ENCODE measurements at regions not wholly inside any gene's neighbourhood (a gene's known extent, or its start where the extent isn't known, plus 50 kb on each side); places are given as distances from the start of the nearest gene placed in this dataset.

GRCh38 chr10:24041834-24042233, 167.1 kb upstream of the KIAA1217 start:
- DNase-seq = no peak

- no peak for DNase-seq
Observed at GRCh38 chr10:24042884-24043283, 166.1 kb upstream of the KIAA1217 start.

- no peak for DNase-seq
Observed at GRCh38 chr10:24046060-24046459, 162.9 kb upstream of the KIAA1217 start.

GRCh38 chr10:24047176-24047575, 161.8 kb upstream of the KIAA1217 start:
- DNase-seq = no peak

- no peak for DNase-seq
Observed at GRCh38 chr10:24054421-24054820, 154.5 kb upstream of the KIAA1217 start.

GRCh38 chr10:24080207-24080606, 128.7 kb upstream of the KIAA1217 start:
- DNase-seq = no peak

GRCh38 chr10:24086296-24087086, 122.4 kb upstream of the KIAA1217 start:
- DNase-seq = no peak

- DNase-seq = no peak
Observed at GRCh38 chr10:24091256-24091655, 117.7 kb upstream of the KIAA1217 start.

GRCh38 chr10:24096281-24096680, 112.7 kb upstream of the KIAA1217 start:
- DNase-seq = no peak

- no peak for DNase-seq
Observed at GRCh38 chr10:24097751-24098207, 111.2 kb upstream of the KIAA1217 start.

GRCh38 chr10:24104895-24105294, 104.0 kb upstream of the KIAA1217 start:
- DNase-seq = no peak

GRCh38 chr10:24113901-24114300, 95.0 kb upstream of the KIAA1217 start:
- no peak for DNase-seq

GRCh38 chr10:24114556-24114955, 94.4 kb upstream of the KIAA1217 start:
- DNase-seq = no peak

GRCh38 chr10:24115403-24115802, 93.5 kb upstream of the KIAA1217 start:
- no peak for DNase-seq

- no peak for DNase-seq
Observed at GRCh38 chr10:24118246-24118645, 90.7 kb upstream of the KIAA1217 start.

GRCh38 chr10:24119896-24120295, 89.0 kb upstream of the KIAA1217 start:
- no peak for DNase-seq

GRCh38 chr10:24120646-24121045, 88.3 kb upstream of the KIAA1217 start:
- no peak for DNase-seq

GRCh38 chr10:24127516-24127915, 81.4 kb upstream of the KIAA1217 start:
- DNase-seq = no peak

GRCh38 chr10:24128066-24128730, 80.7 kb upstream of the KIAA1217 start:
- DNase-seq = no peak

GRCh38 chr10:24132741-24133140, 76.2 kb upstream of the KIAA1217 start:
- DNase-seq = no peak

GRCh38 chr10:24133835-24134234, 75.1 kb upstream of the KIAA1217 start:
- no peak for DNase-seq

GRCh38 chr10:24136070-24136469, 72.9 kb upstream of the KIAA1217 start:
- no peak for DNase-seq

GRCh38 chr10:24147321-24147720, 61.6 kb upstream of the KIAA1217 start:
- DNase-seq = no peak

- DNase-seq = no peak
Observed at GRCh38 chr10:24149640-24150039, 59.3 kb upstream of the KIAA1217 start.

All from NCI-H1105 treated with DMSO at 0.1 percent for 48 hours (cell line).